Lower leg skin (tissue), 4 donors: ENCODE measurements at regions not wholly inside any gene's neighbourhood (a gene's known extent, or its start where the extent isn't known, plus 50 kb on each side); places are given as distances from the start of the nearest gene placed in this dataset.

Experiments
- DNase-seq, 2 donors: peaks; one replicate each; pipeline ENCODE4 v3.0.0-alpha.2; 2019; ENCODE audit warnings: low spot score in 2 of 2
- H3K4me3 ChIP-seq: fragments of 200-600 bp; sonication (generic); 2 replicates; pipeline ENCODE4 v1.5.1; 2017; ENCODE audit warnings: mild to moderate bottlenecking, low read depth; ENCODE audit not compliant: poor library complexity, severe bottlenecking
- POLR2A ChIP-seq, 2 donors: fragments of 450-650 bp; IDR thresholded peaks; one replicate each; pipeline ENCODE4 v1.6.1; 2016 to 2017; ENCODE audit warnings: antibody characterized with exemption in 2 of 2, mild to moderate bottlenecking in 1 of 2, moderate library complexity in 1 of 2
- WGBS, 2 donors: methylation state at CpG; one replicate each; pipeline ENCODE4 v1.1.5; 2018; 5-methylcytosine and 5-hydroxymethylcytosine counted together
- intact Hi-C: fragments of 100-400 bp; cut with DNase I; formaldehyde crosslinking; loops from one replicate; pipeline ENCODE4 v1.15.0; 2023; ENCODE audit warnings: low total_unique reads
- TF ChIP-seq, protein P1 (sequence below), 3 donors: fragments of 450-650 bp; IDR thresholded peaks; one replicate each; pipeline ENCODE4 v1.5.1; 2016; ENCODE audit warnings: antibody characterized with exemption in 3 of 3, mild to moderate bottlenecking in 3 of 3, moderate library complexity in 2 of 3

DNA sequence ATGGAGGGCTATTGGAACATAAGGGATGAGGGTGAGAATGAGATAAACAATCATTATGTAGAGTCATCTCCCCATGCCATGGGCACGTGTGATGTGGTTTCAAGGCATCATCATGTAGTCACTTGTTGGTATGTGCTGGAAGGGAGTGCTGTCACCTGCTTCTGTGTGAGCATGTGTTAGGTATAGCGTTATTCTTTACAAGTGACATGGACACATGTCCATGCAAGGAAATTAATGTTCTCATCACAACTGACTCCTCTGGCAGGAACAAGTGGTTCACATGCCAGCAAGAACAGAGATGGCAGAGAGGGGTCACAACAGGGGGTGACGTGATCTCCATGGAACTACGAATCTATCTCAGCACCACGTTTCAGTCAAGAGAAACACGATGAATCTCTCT, 815.8 kb downstream of the BCL11B start:
- intact Hi-C loops: no loop called here
- WGBS, 2 donors: 87 to 90% methylated on average over 6 of the region's 6 CpGs
- no peak for DNase-seq
- no peak for TF ChIP-seq POLR2A (IDR thresholded peaks at IDR 0.05)
- TF ChIP-seq, protein P1, sequence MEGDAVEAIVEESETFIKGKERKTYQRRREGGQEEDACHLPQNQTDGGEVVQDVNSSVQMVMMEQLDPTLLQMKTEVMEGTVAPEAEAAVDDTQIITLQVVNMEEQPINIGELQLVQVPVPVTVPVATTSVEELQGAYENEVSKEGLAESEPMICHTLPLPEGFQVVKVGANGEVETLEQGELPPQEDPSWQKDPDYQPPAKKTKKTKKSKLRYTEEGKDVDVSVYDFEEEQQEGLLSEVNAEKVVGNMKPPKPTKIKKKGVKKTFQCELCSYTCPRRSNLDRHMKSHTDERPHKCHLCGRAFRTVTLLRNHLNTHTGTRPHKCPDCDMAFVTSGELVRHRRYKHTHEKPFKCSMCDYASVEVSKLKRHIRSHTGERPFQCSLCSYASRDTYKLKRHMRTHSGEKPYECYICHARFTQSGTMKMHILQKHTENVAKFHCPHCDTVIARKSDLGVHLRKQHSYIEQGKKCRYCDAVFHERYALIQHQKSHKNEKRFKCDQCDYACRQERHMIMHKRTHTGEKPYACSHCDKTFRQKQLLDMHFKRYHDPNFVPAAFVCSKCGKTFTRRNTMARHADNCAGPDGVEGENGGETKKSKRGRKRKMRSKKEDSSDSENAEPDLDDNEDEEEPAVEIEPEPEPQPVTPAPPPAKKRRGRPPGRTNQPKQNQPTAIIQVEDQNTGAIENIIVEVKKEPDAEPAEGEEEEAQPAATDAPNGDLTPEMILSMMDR (IDR thresholded peaks at IDR 0.05): no peak
- no peak overlapping the region for H3K4me3 ChIP-seq

DNA sequence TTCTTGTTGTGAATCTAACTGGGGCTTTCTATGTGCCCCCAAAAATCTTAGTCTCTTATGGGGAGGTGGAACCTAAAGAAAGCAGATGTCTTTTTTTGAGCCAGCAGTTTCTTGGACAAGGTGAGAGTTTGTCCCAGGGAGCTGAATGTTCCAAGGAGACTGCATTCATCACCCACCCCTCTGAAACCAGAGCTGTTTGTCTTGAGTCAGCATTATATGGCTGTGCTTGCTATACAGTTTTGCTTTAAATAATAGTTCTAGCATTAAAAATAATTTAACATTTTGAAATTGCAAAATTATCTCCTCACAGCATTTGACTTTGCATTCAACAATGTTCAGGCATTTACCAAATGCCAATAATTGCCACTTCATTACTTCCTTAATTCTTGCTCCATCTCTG, 813.3 kb downstream of the BCL11B start:
- no peak overlapping the region for H3K4me3 ChIP-seq
- DNase-seq: no peak
- intact Hi-C loops: no loop called here
- TF ChIP-seq POLR2A (IDR thresholded peaks at IDR 0.05): no peak
- TF ChIP-seq, protein P1 (IDR thresholded peaks at IDR 0.05): no peak

DNA sequence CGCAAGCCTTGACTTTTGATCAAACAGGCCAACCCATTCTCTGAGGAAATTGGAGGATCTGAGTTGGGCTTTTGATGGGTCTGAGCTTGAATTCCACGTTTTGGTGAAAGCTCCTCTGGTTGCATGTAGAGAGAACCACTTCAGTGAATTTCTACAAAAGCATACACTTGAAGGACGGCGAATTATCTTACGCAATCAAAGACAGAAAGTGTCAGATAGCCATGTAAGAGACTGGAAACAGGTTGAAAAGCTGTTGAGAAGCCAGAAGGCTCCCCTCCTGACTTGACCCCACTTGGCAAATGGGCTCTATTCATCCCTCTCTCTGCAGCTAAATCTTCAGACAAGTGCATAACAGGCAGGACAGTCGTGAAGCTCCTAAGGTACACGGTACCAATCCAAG, 809.1 kb downstream of the BCL11B start:
- H3K4me3 ChIP-seq: no peak overlapping the region
- intact Hi-C loops: no loop called here
- 69 to 80% methylated on average over 7 of the region's 7 CpGs for WGBS, 2 donors
- TF ChIP-seq, protein P1 (IDR thresholded peaks at IDR 0.05): no peak
- TF ChIP-seq POLR2A (IDR thresholded peaks at IDR 0.05): no peak
- no peak for DNase-seq

DNA sequence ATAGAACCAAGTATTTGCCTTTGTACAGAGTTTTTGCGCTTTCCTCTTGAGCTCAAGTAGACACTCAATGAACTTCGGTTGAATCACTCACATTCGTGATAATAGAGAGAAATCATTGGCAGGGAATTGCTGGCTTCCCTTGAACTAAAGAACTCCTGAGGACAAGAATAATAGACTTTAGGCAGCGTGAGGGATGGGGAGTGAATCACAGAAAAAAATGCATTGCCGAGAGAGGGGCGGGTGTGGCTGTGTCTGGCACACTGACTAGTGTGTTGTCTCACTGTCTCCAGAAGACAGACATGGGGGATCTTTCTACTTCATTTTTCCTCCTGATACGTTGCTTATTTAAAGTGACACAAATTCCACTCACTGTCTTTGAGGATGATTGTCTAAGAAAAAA, 805.2 kb downstream of the BCL11B start:
- no peak overlapping the region for H3K4me3 ChIP-seq
- DNase-seq: no peak
- WGBS, 2 donors: 22 to 27% methylated on average over 7 of the region's 7 CpGs
- TF ChIP-seq POLR2A (IDR thresholded peaks at IDR 0.05): no peak
- TF ChIP-seq, protein P1 (IDR thresholded peaks at IDR 0.05): no peak
- intact Hi-C loops: no loop called here

DNA sequence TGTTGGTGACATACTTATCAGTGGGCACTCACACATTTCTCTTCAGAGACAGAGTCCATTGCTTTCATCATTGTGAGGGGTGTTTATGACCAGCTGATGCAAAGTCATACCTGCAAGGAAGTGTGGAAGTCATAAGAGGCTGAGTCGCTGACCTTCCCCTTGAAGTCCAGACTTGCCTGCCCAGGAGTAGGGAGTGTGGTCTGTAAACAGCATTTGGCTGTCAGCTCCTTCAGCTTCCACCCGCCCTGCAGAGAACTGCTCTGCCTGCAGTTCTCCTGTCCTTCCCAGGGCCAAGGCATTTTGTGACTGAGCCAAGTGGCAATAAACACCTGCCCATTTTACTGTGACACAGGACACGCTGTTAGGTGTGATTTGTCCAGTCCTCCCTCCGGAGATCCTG, 801.3 kb downstream of the BCL11B start:
- TF ChIP-seq POLR2A (IDR thresholded peaks at IDR 0.05): no peak
- TF ChIP-seq, protein P1 (IDR thresholded peaks at IDR 0.05): no peak
- intact Hi-C loops: no loop called here
- 81 to 89% methylated on average over 4 of the region's 4 CpGs for WGBS, 2 donors
- H3K4me3 ChIP-seq: no peak overlapping the region
- DNase-seq: no peak

DNA sequence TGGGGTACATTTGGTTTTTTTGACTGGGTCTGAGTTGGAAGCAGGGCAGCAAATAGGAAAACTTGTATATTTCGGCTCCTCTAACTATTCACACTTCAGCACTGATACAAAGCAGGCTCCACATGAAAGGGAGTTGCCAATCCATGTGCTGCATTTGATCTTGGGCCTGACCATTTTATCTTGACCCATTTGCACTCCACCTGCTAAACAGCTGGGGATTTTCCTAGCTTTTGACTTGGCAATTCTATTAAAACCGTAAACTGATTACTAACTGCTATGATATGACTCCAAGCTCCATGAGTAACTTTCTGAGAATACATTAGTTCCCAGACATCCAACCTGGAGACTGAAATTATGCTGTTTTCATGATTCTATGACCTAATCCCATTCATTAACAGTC, 797.1 kb downstream of the BCL11B start:
- 58 to 68% methylated on average over 2 of the region's 2 CpGs for WGBS, 2 donors
- intact Hi-C loops: no loop called here
- TF ChIP-seq POLR2A (IDR thresholded peaks at IDR 0.05): no peak
- TF ChIP-seq, protein P1 (IDR thresholded peaks at IDR 0.05): no peak
- H3K4me3 ChIP-seq: no peak overlapping the region
- no peak for DNase-seq
